KMS-11 (cell line): ENCODE measurements at regions not wholly inside any gene's neighbourhood (a gene's known extent, or its start where the extent isn't known, plus 50 kb on each side); places are given as distances from the start of the nearest gene placed in this dataset.

ENCODE experiments used
- H2AFZ ChIP-seq: fragments of 200-600 bp; sonication (generic); 2 replicates; pipeline ENCODE4 v1.6.1; 2016; ENCODE audit warnings: antibody characterized with exemption, mixed run types, low read depth
- H3K27ac ChIP-seq: fragments of 200-600 bp; sonication (generic); 2 replicates; pipeline ENCODE4 v1.6.1; 2016; ENCODE audit warnings: mild to moderate bottlenecking, mixed run types
- H3K27me3 ChIP-seq: fragments of 200-600 bp; sonication (generic); 2 replicates; pipeline ENCODE4 v1.6.1; 2017; ENCODE audit warnings: mild to moderate bottlenecking, low read depth, mixed run types, moderate library complexity; ENCODE audit not compliant: insufficient read depth
- H3K36me3 ChIP-seq: fragments of 200-600 bp; sonication (generic); 2 replicates; pipeline ENCODE4 v1.6.1; 2017; ENCODE audit warnings: mild to moderate bottlenecking, mixed run types; ENCODE audit not compliant: insufficient read depth
- H3K4me1 ChIP-seq: fragments of 200-600 bp; sonication (generic); 2 replicates; pipeline ENCODE4 v1.6.1; 2016; ENCODE audit warnings: mild to moderate bottlenecking, low read depth, mixed run types; ENCODE audit not compliant: poor library complexity, severe bottlenecking
- H3K4me2 ChIP-seq: fragments of 200-600 bp; sonication (generic); 2 replicates; pipeline ENCODE4 v1.7.0; 2016; ENCODE audit warnings: mild to moderate bottlenecking, mixed run types
- H3K4me3 ChIP-seq: fragments of 200-600 bp; sonication (generic); IDR thresholded peaks from 2 replicates; pipeline ENCODE4 v1.6.1; 2017; ENCODE audit warnings: low read depth, low read length, mixed read lengths; ENCODE audit not compliant: insufficient read depth
- H3K79me2 ChIP-seq: fragments of 200-600 bp; sonication (generic); 2 replicates; pipeline ENCODE4 v1.6.1; 2016; ENCODE audit warnings: low read depth, mixed run types; ENCODE audit not compliant: insufficient read depth
- H3K9ac ChIP-seq: fragments of 200-600 bp; sonication (generic); 2 replicates; pipeline ENCODE4 v1.6.1; 2016; ENCODE audit warnings: mild to moderate bottlenecking, mixed run types
- H4K20me1 ChIP-seq: fragments of 200-600 bp; sonication (generic); 2 replicates; pipeline ENCODE4 v1.6.1; 2016; ENCODE audit warnings: mild to moderate bottlenecking, mixed run types; ENCODE audit not compliant: insufficient read depth
- CTCF ChIP-seq: fragments of 200-600 bp; sonication (generic); conservative IDR thresholded peaks from 2 replicates; pipeline ENCODE4 v1.6.1; 2017; ENCODE audit warnings: low read depth, mild to moderate bottlenecking, antibody characterized with exemption, low read length, moderate library complexity, mixed read lengths

- Histone ChIP-seq H3K27me3 (no peaks in the 10 kb centered on the region), H3K4me2 (no peak overlapping the region)
- no peak for TF ChIP-seq CTCF
Observed at GRCh38 chr10:104540181-104540580, 100.9 kb upstream of the SORCS3 start.

GRCh38 chr10:104541820-104542219 lies 99.3 kb upstream of the SORCS3 start:
- Histone ChIP-seq H3K4me2 (no peak overlapping the region), H4K20me1 (no peaks in the 10 kb centered on the region), H3K4me3 (no peak overlapping the region), H2AFZ (no peak overlapping the region), H3K27ac (no peak overlapping the region), H3K36me3 (no peaks in the 10 kb centered on the region), H3K4me1 (no peaks in the 10 kb centered on the region), H3K27me3 (no peaks in the 10 kb centered on the region), H3K79me2 (no peaks in the 10 kb centered on the region), H3K9ac (no peak overlapping the region)
- TF ChIP-seq CTCF, result no peak

More at GRCh38 chr10:104540181-104540580, 100.9 kb upstream of the SORCS3 start:
- Histone ChIP-seq H4K20me1 (no peaks in the 10 kb centered on the region), H3K27ac (no peak overlapping the region), H3K4me3 (no peak overlapping the region), H3K4me1 (no peaks in the 10 kb centered on the region), H3K9ac (no peak overlapping the region), H3K36me3 (no peaks in the 10 kb centered on the region), H2AFZ (no peak overlapping the region), H3K79me2 (no peaks in the 10 kb centered on the region)

GRCh38 chr10:104546336-104546735 lies 94.8 kb upstream of the SORCS3 start:
- TF ChIP-seq CTCF, result no peak
- no peak overlapping the region for H2AFZ ChIP-seq
- no peak overlapping the region for H3K4me2 ChIP-seq
- no peak overlapping the region for H3K9ac ChIP-seq
- no peak overlapping the region for H3K27ac ChIP-seq
- H3K79me2 ChIP-seq, result no peaks in the 10 kb centered on the region
- H3K4me1 ChIP-seq, result no peaks in the 10 kb centered on the region
- H3K36me3 ChIP-seq, result no peaks in the 10 kb centered on the region
- no peak overlapping the region for H3K4me3 ChIP-seq
- no peaks in the 10 kb centered on the region for H3K27me3 ChIP-seq
- H4K20me1 ChIP-seq, result no peaks in the 10 kb centered on the region

- Histone ChIP-seq H3K4me2 (no peak overlapping the region), H3K9ac (no peak overlapping the region)
- TF ChIP-seq CTCF, result no peak
Observed at GRCh38 chr10:104546756-104547155, 94.3 kb upstream of the SORCS3 start.

More at GRCh38 chr10:104546756-104547155, 94.3 kb upstream of the SORCS3 start:
- no peaks in the 10 kb centered on the region for H3K4me1 ChIP-seq
- no peaks in the 10 kb centered on the region for H3K79me2 ChIP-seq
- no peaks in the 10 kb centered on the region for H3K27me3 ChIP-seq
- H3K4me3 ChIP-seq, result no peak overlapping the region
- no peak overlapping the region for H3K27ac ChIP-seq
- H2AFZ ChIP-seq, result no peak overlapping the region
- no peaks in the 10 kb centered on the region for H4K20me1 ChIP-seq
- no peaks in the 10 kb centered on the region for H3K36me3 ChIP-seq
